HG02870 (cell line): ENCODE measurements at regions not wholly inside any gene's neighbourhood (a gene's known extent, or its start where the extent isn't known, plus 50 kb on each side); places are given as distances from the start of the nearest gene placed in this dataset.

Experiments used
- ATAC-seq: cut with Tn5 transposase; IDR thresholded peaks from one replicate; pipeline ENCODE4 v1.9.1; 2021; ENCODE audit warnings: mild to moderate bottlenecking, moderate library complexity; ENCODE audit not compliant: unreplicated experiment

- ATAC-seq: no peak
Observed at GRCh38 chr12:66959276-66959675, 280.4 kb upstream of the GRIP1 start.

- no peak for ATAC-seq
Observed at GRCh38 chr12:66960006-66960405, 281.1 kb upstream of the GRIP1 start.

GRCh38 chr12:66960704-66961690 is 282.1 kb upstream of the GRIP1 start:
- ATAC-seq: no peak

- ATAC-seq: no peak
Observed at GRCh38 chr12:66962290-66962689, 283.4 kb upstream of the GRIP1 start.

GRCh38 chr12:66963901-66964300 is 285.0 kb upstream of the GRIP1 start:
- ATAC-seq: no peak

GRCh38 chr12:66964629-66965028 is 285.8 kb upstream of the GRIP1 start:
- ATAC-seq: no peak

- ATAC-seq: no peak
Observed at GRCh38 chr12:66965621-66966020, 286.7 kb upstream of the GRIP1 start.

GRCh38 chr12:66971816-66972215 is 292.9 kb upstream of the GRIP1 start:
- no peak for ATAC-seq

GRCh38 chr12:66976526-66976925 is 292.6 kb upstream of the CAND1 start:
- no peak for ATAC-seq

GRCh38 chr12:66978802-66979201 is 290.4 kb upstream of the CAND1 start:
- ATAC-seq: no peak

- ATAC-seq: no peak
Observed at GRCh38 chr12:66979251-66979650, 289.9 kb upstream of the CAND1 start.

GRCh38 chr12:66984077-66984476 is 285.1 kb upstream of the CAND1 start:
- ATAC-seq: no peak

GRCh38 chr12:66984962-66985361 is 284.2 kb upstream of the CAND1 start:
- ATAC-seq: no peak

- ATAC-seq: no peak
Observed at GRCh38 chr12:66999141-66999540, 270.0 kb upstream of the CAND1 start.

- no peak for ATAC-seq
Observed at GRCh38 chr12:67001251-67001650, 267.9 kb upstream of the CAND1 start.

GRCh38 chr12:67002720-67003119 is 266.4 kb upstream of the CAND1 start:
- no peak for ATAC-seq

GRCh38 chr12:67006610-67007009 is 262.5 kb upstream of the CAND1 start:
- ATAC-seq: no peak

- no peak for ATAC-seq
Observed at GRCh38 chr12:67014642-67015041, 254.5 kb upstream of the CAND1 start.

- no peak for ATAC-seq
Observed at GRCh38 chr12:67018105-67018504, 251.1 kb upstream of the CAND1 start.

GRCh38 chr12:67019070-67019469 is 250.1 kb upstream of the CAND1 start:
- ATAC-seq: no peak

- peak; percentile 88 for ATAC-seq
Observed at GRCh38 chr12:67025543-67026114, 243.5 kb upstream of the CAND1 start.
